PC-3 (cell line): ENCODE measurements at regions not wholly inside any gene's neighbourhood (a gene's known extent, or its start where the extent isn't known, plus 50 kb on each side); places are given as distances from the start of the nearest gene placed in this dataset.

ENCODE experiments used
- ATAC-seq: fragments of 200-7000 bp; cut with Tn5 transposase; 2 replicates; pipeline ENCODE4 v1.9.1; 2020; ENCODE audit warnings: mild to moderate bottlenecking, moderate library complexity
- BruUV-seq: library from RNA; stranded (reverse); fragments of 400-500 nt; replicated peaks from 2 replicates; lab custom pipeline; 2021; lab: Mats Ljungman, UMichigan
- CTCF ChIA-PET: fragments of 300-600 bp; sonication (Branson Sonifier 250); formaldehyde crosslinking; loops from one replicate; lab custom pipeline; 2022; ENCODE audit warnings: antibody characterized with exemption; lab: Charles Lee
- POLR2A ChIA-PET: fragments of 300-600 bp; sonication (Branson Sonifier 250); formaldehyde crosslinking; loops from one replicate; lab custom pipeline; 2022; ENCODE audit warnings: antibody characterized with exemption; ENCODE audit not compliant: unreplicated experiment; lab: Charles Lee
- DNase-seq: peaks from one replicate; pipeline ENCODE4 v3.0.0-alpha.2; 2015
- H2AFZ ChIP-seq: fragments of 300-600 bp; sonication (generic); 2 replicates; pipeline ENCODE4 v1.6.0; 2016; ENCODE audit warnings: antibody characterized with exemption, low read length
- H3F3A ChIP-seq: fragments of 300-600 bp; sonication (generic); one replicate; pipeline ENCODE4 v1.6.0; 2017; ENCODE audit warnings: antibody characterized with exemption, low read length, control low read depth, mild to moderate bottlenecking; ENCODE audit not compliant: unreplicated experiment
- H3K27ac ChIP-seq: fragments of 300-600 bp; sonication (generic); 2 replicates; pipeline ENCODE4 v1.5.1; 2016; ENCODE audit warnings: mild to moderate bottlenecking, low read length
- H3K27me3 ChIP-seq: fragments of 300-600 bp; sonication (generic); 2 replicates; pipeline ENCODE4 v1.6.1; 2016; ENCODE audit warnings: low read length, mixed read lengths
- H3K36me3 ChIP-seq: fragments of 300-600 bp; sonication (generic); 2 replicates; pipeline ENCODE4 v1.6.1; 2016; ENCODE audit warnings: low read depth, mixed run types, low read length, mixed read lengths
- H3K4me1 ChIP-seq: fragments of 300-600 bp; sonication (generic); 2 replicates; pipeline ENCODE4 v1.5.1; 2016; ENCODE audit warnings: low read length; ENCODE audit not compliant: insufficient read depth
- H3K4me2 ChIP-seq: fragments of 300-600 bp; sonication (generic); 2 replicates; pipeline ENCODE4 v1.6.0; 2016; ENCODE audit warnings: low read length
- H3K4me3 ChIP-seq: fragments of 300-600 bp; sonication (generic); 2 replicates; pipeline ENCODE4 v1.5.1; 2016; ENCODE audit warnings: mild to moderate bottlenecking, low read length, mixed read lengths
- H3K79me2 ChIP-seq: fragments of 300-600 bp; sonication (generic); 2 replicates; pipeline ENCODE4 v1.6.1; 2017; ENCODE audit warnings: low read length, mixed read lengths
- H3K9ac ChIP-seq: fragments of 300-600 bp; sonication (generic); 2 replicates; pipeline ENCODE4 v1.6.0; 2016; ENCODE audit warnings: mild to moderate bottlenecking, low read length
- H3K9me2 ChIP-seq: fragments of 300-600 bp; sonication (generic); replicated peaks from 2 replicates; pipeline ENCODE4 v1.6.1; 2016; ENCODE audit warnings: mixed run types, low read length, mixed read lengths
- H3K9me3 ChIP-seq: fragments of 300-600 bp; sonication (generic); 2 replicates; pipeline ENCODE4 v1.6.1; 2016; ENCODE audit warnings: low read length, mixed read lengths
- H4K20me1 ChIP-seq: fragments of 300-600 bp; sonication (generic); 2 replicates; pipeline ENCODE4 v1.6.1; 2016; ENCODE audit warnings: low read length, mixed read lengths
- CTCF ChIP-seq: fragments of 300-600 bp; sonication (generic); conservative IDR thresholded peaks from 2 replicates; pipeline ENCODE4 v1.5.1; 2017; ENCODE audit warnings: antibody characterized with exemption, low read depth, mild to moderate bottlenecking, low read length
- EZH2 ChIP-seq: fragments of 300-600 bp; sonication (generic); IDR thresholded peaks from one replicate; pipeline ENCODE4 v1.6.1; 2017; ENCODE audit warnings: antibody characterized with exemption, mild to moderate bottlenecking, low read length; ENCODE audit not compliant: unreplicated experiment
- EZH2phosphoT487 ChIP-seq: fragments of 300-600 bp; sonication (generic); IDR thresholded peaks from 2 replicates; pipeline ENCODE4 v1.6.1; 2018; ENCODE audit warnings: mild to moderate bottlenecking, antibody characterized with exemption, low read length, borderline replicate concordance
- intact Hi-C: fragments of 100-400 bp; cut with micrococcal nuclease; formaldehyde crosslinking; loops from 2 replicates; pipeline ENCODE4 v1.9.0; 2023

DNA sequence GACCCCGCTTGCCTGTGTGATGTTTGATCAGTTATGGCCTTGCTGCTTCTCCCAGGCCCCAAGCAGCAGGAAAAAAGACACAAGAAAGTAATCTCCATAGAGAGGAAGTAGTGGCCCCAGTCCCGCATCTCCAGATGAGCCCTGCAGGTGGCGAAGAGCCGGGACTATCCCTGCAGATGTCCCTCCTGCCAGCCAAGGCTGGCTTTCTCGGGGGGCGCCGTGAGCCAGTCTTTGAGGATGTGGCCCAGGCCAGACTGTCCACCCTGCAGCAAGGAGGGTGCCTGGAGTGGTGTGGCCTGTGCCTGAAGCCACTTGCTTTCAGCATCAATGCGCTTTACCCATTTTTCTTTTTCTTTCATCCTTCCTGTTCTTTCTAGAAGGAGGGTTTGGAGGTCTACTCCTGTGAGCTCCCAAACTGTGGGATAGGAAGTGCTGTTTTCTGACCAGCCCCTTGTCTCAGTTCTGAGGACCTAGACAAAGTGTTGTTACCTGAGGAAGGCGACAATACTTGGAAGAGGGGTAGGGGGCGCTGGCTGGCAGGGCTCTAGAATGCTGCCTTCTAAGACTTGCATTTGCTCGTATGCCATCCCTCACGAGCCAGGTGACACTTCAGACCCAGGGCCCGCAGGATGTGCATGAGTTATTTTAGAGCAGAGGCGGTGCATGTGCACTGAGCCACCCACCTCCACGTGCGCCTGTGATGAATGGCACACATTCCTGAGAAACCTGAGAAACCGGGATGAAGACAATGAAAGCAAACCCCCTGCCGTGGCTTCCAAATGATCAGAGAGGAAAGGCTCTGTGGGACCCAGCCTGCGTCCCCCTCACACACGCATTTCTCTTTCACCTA, 255.8 kb downstream of the FBXO15 start:
- Histone ChIP-seq H3K4me3 (no peak overlapping the region), H3K4me1 (peaks cover 32% of the 10 kb centered on the region), H2AFZ (no peak overlapping the region), H3K9me2 (no peaks in the 10 kb centered on the region), H3K27me3 (no peaks in the 10 kb centered on the region), H3K27ac (no peak overlapping the region), H3K9me3 (no peaks in the 10 kb centered on the region), H3F3A (no peaks in the 10 kb centered on the region), H4K20me1 (no peaks in the 10 kb centered on the region), H3K36me3 (no peaks in the 10 kb centered on the region), H3K4me2 (no peak overlapping the region), H3K79me2 (no peaks in the 10 kb centered on the region), H3K9ac (no peak overlapping the region)
- TF ChIP-seq EZH2phosphoT487: no peak
- peak; percentile 42; the same call in 1 of the 2 replicates for TF ChIP-seq CTCF
- intact Hi-C loops: no loop called here
- BruUV-seq: no TSS peak
- DNase-seq (no peak), ATAC-seq (no peak)
- CTCF ChIA-PET: no interaction called here
- POLR2A ChIA-PET: no interaction called here

DNA sequence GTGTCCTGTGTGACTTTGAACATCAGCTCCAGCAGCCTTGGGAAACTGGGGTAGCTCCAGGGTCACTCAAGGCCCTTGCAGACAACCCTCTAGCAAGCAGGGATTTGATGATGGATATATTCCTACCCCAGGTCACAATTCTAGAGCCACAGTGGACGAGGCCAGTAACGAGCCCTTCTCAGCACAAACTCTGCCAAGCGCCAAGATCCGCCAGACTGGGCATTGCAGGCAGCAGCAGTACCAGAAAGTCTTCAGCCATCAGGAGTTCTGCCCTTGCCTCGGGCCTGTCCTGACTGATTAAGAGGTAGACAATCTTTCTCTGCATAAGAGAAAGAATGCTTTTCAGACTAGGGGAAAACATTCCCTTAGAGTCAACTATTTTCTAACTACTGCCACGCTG, 259.1 kb downstream of the FBXO15 start:
- H3K4me2 ChIP-seq: no peak overlapping the region
- peaks cover 3% of the 10 kb centered on the region; the same call in 1 of the 2 replicates for H3K4me1 ChIP-seq
- no peaks in the 10 kb centered on the region for H3F3A ChIP-seq
- H3K9me2 ChIP-seq: no peaks in the 10 kb centered on the region
- DNase-seq (no peak), ATAC-seq (no peak)
- H3K27me3 ChIP-seq: no peaks in the 10 kb centered on the region
- CTCF ChIA-PET: no interaction called here
- no peaks in the 10 kb centered on the region for H4K20me1 ChIP-seq
- H3K36me3 ChIP-seq: no peaks in the 10 kb centered on the region
- no peaks in the 10 kb centered on the region for H3K9me3 ChIP-seq
- H3K79me2 ChIP-seq: no peaks in the 10 kb centered on the region
- no peak overlapping the region for H3K27ac ChIP-seq
- H3K4me3 ChIP-seq: no peak overlapping the region
- no peak overlapping the region for H3K9ac ChIP-seq
- no TSS peak for BruUV-seq
- TF ChIP-seq CTCF (no peak), EZH2phosphoT487 (no peak), EZH2 (no peak)
- intact Hi-C loops: no loop called here
- POLR2A ChIA-PET: no interaction called here
- no peak overlapping the region for H2AFZ ChIP-seq

DNA sequence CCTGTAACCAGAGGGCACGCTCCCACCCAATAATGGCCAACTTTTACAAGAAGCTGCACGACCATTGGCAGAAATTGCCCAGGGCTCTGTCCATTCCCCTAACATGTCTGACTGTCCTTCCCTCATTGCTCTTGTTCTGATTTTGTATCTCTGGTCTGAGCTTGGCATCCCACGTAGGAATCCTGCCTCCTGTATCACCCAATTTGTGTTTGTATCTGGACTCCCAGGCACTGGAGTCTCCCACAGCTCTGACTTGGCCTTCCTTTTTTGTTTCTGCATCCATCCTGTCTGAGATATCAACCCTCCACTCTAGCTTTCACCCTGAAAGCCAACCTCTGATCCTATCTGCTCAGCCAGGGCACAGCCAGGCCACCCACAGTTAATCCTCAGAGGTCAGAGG, 259.8 kb downstream of the FBXO15 start:
- no peak for TF ChIP-seq EZH2
- no peak for TF ChIP-seq CTCF
- no peak for TF ChIP-seq EZH2phosphoT487
- Histone ChIP-seq H4K20me1 (no peaks in the 10 kb centered on the region), H3K9me3 (no peaks in the 10 kb centered on the region), H3K4me3 (no peak overlapping the region), H3K36me3 (no peaks in the 10 kb centered on the region), H3K9ac (no peak overlapping the region), H3K79me2 (no peaks in the 10 kb centered on the region), H3K27ac (no peak overlapping the region), H3K4me1 (no peaks in the 10 kb centered on the region), H3K4me2 (no peak overlapping the region), H3K27me3 (no peaks in the 10 kb centered on the region), H3K9me2 (no peaks in the 10 kb centered on the region), H2AFZ (no peak overlapping the region), H3F3A (no peaks in the 10 kb centered on the region)
- CTCF ChIA-PET: no interaction called here
- POLR2A ChIA-PET: no interaction called here
- ATAC-seq: no peak
- intact Hi-C loops: no loop called here
- BruUV-seq: no TSS peak
- no peak for DNase-seq
